ENCODE measurements at regions not wholly inside any gene's neighbourhood (a gene's known extent, or its start where the extent isn't known, plus 50 kb on each side); places are given as distances from the start of the nearest gene placed in this dataset.
A peak's percentile ranks its signal among the peaks of the same experiment; 100 is the strongest.
"Not testable (repeated sequence)": the region's sequence is repeated elsewhere in the genome, so short reads cannot be mapped to it uniquely, and the experiment has no call there.

- intact Hi-C loops (cut with DNase I); DNase-seq: not testable (repeated sequence)
These were observed 1082.4 kb downstream of the DIPK2A start for GRCh38 chr3:145054055-145054454.

GRCh38 chr3:145055375-145056076, 1083.9 kb downstream of the DIPK2A start:
- intact Hi-C loops (cut with DNase I), result no loop called here
- DNase-seq, result no peak

GRCh38 chr3:145058483-145058882, 1086.9 kb downstream of the DIPK2A start:
- intact Hi-C loops (cut with DNase I), result no loop called here
- DNase-seq, result no peak

- DNase-seq, result no peak
- intact Hi-C loops (cut with DNase I), result no loop called here
These were observed 1092.0 kb downstream of the DIPK2A start for GRCh38 chr3:145063616-145064015.

GRCh38 chr3:145070795-145071194, 1090.2 kb downstream of the PLOD2 start:
- no peak for DNase-seq
- intact Hi-C loops (cut with DNase I), result no loop called here

GRCh38 chr3:145079436-145079835, 1081.5 kb downstream of the PLOD2 start:
- DNase-seq, result no peak
- intact Hi-C loops (cut with DNase I), result no loop called here

- DNase-seq, result no peak
- intact Hi-C loops (cut with DNase I), result no loop called here
These were observed 1073.9 kb downstream of the PLOD2 start for GRCh38 chr3:145087038-145087437.

GRCh38 chr3:145088917-145089316, 1072.1 kb downstream of the PLOD2 start:
- intact Hi-C loops (cut with DNase I), result no loop called here
- DNase-seq, result no peak

GRCh38 chr3:145089337-145089736, 1071.6 kb downstream of the PLOD2 start:
- no peak for DNase-seq
- intact Hi-C loops (cut with DNase I), result no loop called here

- intact Hi-C loops (cut with DNase I), result no loop called here
- no peak for DNase-seq
These were observed 1066.5 kb downstream of the PLOD2 start for GRCh38 chr3:145094355-145094941.

GRCh38 chr3:145111141-145111540, 1049.8 kb downstream of the PLOD2 start:
- intact Hi-C loops (cut with DNase I); DNase-seq: not testable (repeated sequence)

- DNase-seq, result no peak
- intact Hi-C loops (cut with DNase I), result no loop called here
These were observed 1044.2 kb downstream of the PLOD2 start for GRCh38 chr3:145116769-145117168.

GRCh38 chr3:145118303-145118702, 1042.7 kb downstream of the PLOD2 start:
- DNase-seq, result no peak
- intact Hi-C loops (cut with DNase I), result no loop called here

GRCh38 chr3:145124900-145125678, 1035.9 kb downstream of the PLOD2 start:
- intact Hi-C loops (cut with DNase I), result no loop called here
- no peak for DNase-seq

GRCh38 chr3:145133281-145133680, 1027.7 kb downstream of the PLOD2 start:
- no peak for DNase-seq
- intact Hi-C loops (cut with DNase I), result no loop called here

GRCh38 chr3:145134738-145135137, 1026.2 kb downstream of the PLOD2 start:
- intact Hi-C loops (cut with DNase I), result no loop called here
- no peak for DNase-seq

- intact Hi-C loops (cut with DNase I), result no loop called here
- DNase-seq, result no peak
These were observed 1016.6 kb downstream of the PLOD2 start for GRCh38 chr3:145144361-145144760.

- intact Hi-C loops (cut with DNase I), result no loop called here
- no peak for DNase-seq
These were observed 1015.5 kb downstream of the PLOD2 start for GRCh38 chr3:145145461-145145860.

- DNase-seq, result no peak
- intact Hi-C loops (cut with DNase I), result no loop called here
These were observed 1001.3 kb downstream of the PLOD2 start for GRCh38 chr3:145159640-145160039.

GRCh38 chr3:145170121-145170520, 990.9 kb downstream of the PLOD2 start:
- intact Hi-C loops (cut with DNase I), result no loop called here

GRCh38 chr3:145175626-145176025, 985.4 kb downstream of the PLOD2 start:
- DNase-seq, result no peak
- intact Hi-C loops (cut with DNase I), result no loop called here

More at GRCh38 chr3:145170121-145170520, 990.9 kb downstream of the PLOD2 start:
- peak in 1 of 10 donors; percentile 14 for DNase-seq

GRCh38 chr3:145176907-145177306, 984.1 kb downstream of the PLOD2 start:
- intact Hi-C loops (cut with DNase I), result no loop called here
- no peak for DNase-seq
